NT2/D1 (cell line): ENCODE measurements at regions not wholly inside any gene's neighbourhood (a gene's known extent, or its start where the extent isn't known, plus 50 kb on each side); places are given as distances from the start of the nearest gene placed in this dataset.

Experiments
- DNase-seq: peaks from one replicate; pipeline ENCODE4 v3.0.0-alpha.2; 2011; ENCODE audit warnings: low read depth, low spot score
- H3K27me3 ChIP-seq: 2 replicates; pipeline ENCODE4 v1.6.0; 2011; ENCODE audit warnings: mild to moderate bottlenecking; ENCODE audit not compliant: insufficient read length, insufficient read depth
- H3K36me3 ChIP-seq: 2 replicates; pipeline ENCODE4 v1.6.1; 2011; ENCODE audit warnings: mild to moderate bottlenecking, low read length, mixed read lengths; ENCODE audit not compliant: insufficient read depth, insufficient read length
- H3K4me1 ChIP-seq: 2 replicates; pipeline ENCODE4 v1.5.1; 2011; ENCODE audit not compliant: insufficient read depth, insufficient read length
- H3K4me3 ChIP-seq: 2 replicates; pipeline ENCODE4 v1.5.1; 2011; ENCODE audit warnings: low read depth; ENCODE audit not compliant: insufficient read length
- H3K9ac ChIP-seq: 2 replicates; pipeline ENCODE4 v1.6.0; 2011; ENCODE audit warnings: low read depth; ENCODE audit not compliant: insufficient read length
- H3K9me3 ChIP-seq: 2 replicates; pipeline ENCODE4 v1.5.1; 2011; ENCODE audit warnings: mild to moderate bottlenecking, low read length; ENCODE audit not compliant: insufficient read depth
- SUZ12 ChIP-seq: IDR thresholded peaks from 2 replicates; pipeline ENCODE4 v1.6.1; 2011; ENCODE audit not compliant: insufficient read length, insufficient read depth; ENCODE audit errors: extremely low read depth
- YY1 ChIP-seq: IDR thresholded peaks from 2 replicates; pipeline ENCODE4 v1.6.1; 2011; ENCODE audit not compliant: insufficient read length, insufficient read depth
- ZNF274 ChIP-seq: IDR thresholded peaks from 2 replicates; pipeline ENCODE4 v1.6.1; 2011; ENCODE audit warnings: mild to moderate bottlenecking, low read depth, low read length

GRCh38 chr7:145779140-145779539 is 337.5 kb upstream of the CNTNAP2 start:
- no peak for DNase-seq
- no peaks in the 10 kb centered on the region for H3K27me3 ChIP-seq
- H3K36me3 ChIP-seq, result no peaks in the 10 kb centered on the region
- H3K9ac ChIP-seq, result no peak overlapping the region
- no peaks in the 10 kb centered on the region for H3K4me1 ChIP-seq
- TF ChIP-seq SUZ12, result no peak
- TF ChIP-seq YY1, result no peak
- TF ChIP-seq ZNF274, result no peak
- H3K4me3 ChIP-seq, result no peak overlapping the region
- no peaks in the 10 kb centered on the region for H3K9me3 ChIP-seq

- H3K4me3 ChIP-seq, result no peak overlapping the region
Measured at GRCh38 chr7:145774777-145775176, 341.8 kb upstream of the CNTNAP2 start.

GRCh38 chr7:145753004-145753403 is 363.6 kb upstream of the CNTNAP2 start:
- Histone ChIP-seq H3K4me3 (no peak overlapping the region), H3K36me3 (no peaks in the 10 kb centered on the region), H3K4me1 (no peaks in the 10 kb centered on the region), H3K27me3 (no peaks in the 10 kb centered on the region), H3K9ac (no peak overlapping the region), H3K9me3 (no peaks in the 10 kb centered on the region)
- no peak for TF ChIP-seq SUZ12
- no peak for DNase-seq

More at GRCh38 chr7:145774777-145775176, 341.8 kb upstream of the CNTNAP2 start:
- H3K4me1 ChIP-seq, result no peaks in the 10 kb centered on the region
- no peaks in the 10 kb centered on the region for H3K27me3 ChIP-seq
- no peaks in the 10 kb centered on the region for H3K36me3 ChIP-seq
- no peak for DNase-seq
- no peak overlapping the region for H3K9ac ChIP-seq
- TF ChIP-seq YY1, result no peak
- no peak for TF ChIP-seq ZNF274
- no peak for TF ChIP-seq SUZ12
- H3K9me3 ChIP-seq, result no peaks in the 10 kb centered on the region

GRCh38 chr7:145737617-145738016 is 379.0 kb upstream of the CNTNAP2 start:
- Histone ChIP-seq H3K27me3 (no peaks in the 10 kb centered on the region), H3K9me3 (no peaks in the 10 kb centered on the region), H3K36me3 (no peaks in the 10 kb centered on the region), H3K4me1 (no peaks in the 10 kb centered on the region), H3K4me3 (no peak overlapping the region), H3K9ac (no peak overlapping the region)
- DNase-seq, result no peak
- TF ChIP-seq ZNF274 (no peak), SUZ12 (no peak), YY1 (no peak)

- H3K4me3 ChIP-seq, result no peak overlapping the region
- DNase-seq, result no peak
- no peaks in the 10 kb centered on the region for H3K9me3 ChIP-seq
- no peaks in the 10 kb centered on the region for H3K36me3 ChIP-seq
- no peaks in the 10 kb centered on the region for H3K27me3 ChIP-seq
- no peaks in the 10 kb centered on the region for H3K4me1 ChIP-seq
- H3K9ac ChIP-seq, result no peak overlapping the region
- TF ChIP-seq ZNF274 (no peak), SUZ12 (no peak)
Measured at GRCh38 chr7:145735061-145735460, 381.5 kb upstream of the CNTNAP2 start.

- Histone ChIP-seq H3K9ac (no peak overlapping the region), H3K9me3 (no peaks in the 10 kb centered on the region), H3K36me3 (no peaks in the 10 kb centered on the region), H3K4me3 (no peak overlapping the region), H3K4me1 (no peaks in the 10 kb centered on the region), H3K27me3 (no peaks in the 10 kb centered on the region)
- DNase-seq, result peak; percentile 20
- TF ChIP-seq ZNF274 (no peak), YY1 (no peak), SUZ12 (no peak)
Measured at GRCh38 chr7:145732521-145732920, 384.1 kb upstream of the CNTNAP2 start.

GRCh38 chr7:145729691-145730090 is 386.9 kb upstream of the CNTNAP2 start:
- no peaks in the 10 kb centered on the region for H3K9me3 ChIP-seq
- no peaks in the 10 kb centered on the region for H3K36me3 ChIP-seq
- H3K4me1 ChIP-seq, result no peaks in the 10 kb centered on the region
- no peak for DNase-seq
- H3K4me3 ChIP-seq, result no peak overlapping the region
- TF ChIP-seq SUZ12, result no peak
- no peak for TF ChIP-seq YY1
- TF ChIP-seq ZNF274, result no peak
- H3K9ac ChIP-seq, result no peak overlapping the region
- H3K27me3 ChIP-seq, result no peaks in the 10 kb centered on the region

GRCh38 chr7:145718129-145718528 is 398.5 kb upstream of the CNTNAP2 start:
- H3K9ac ChIP-seq, result no peak overlapping the region
- no peaks in the 10 kb centered on the region for H3K27me3 ChIP-seq
- TF ChIP-seq YY1 (no peak), ZNF274 (no peak), SUZ12 (no peak)
- peak; percentile 64 for DNase-seq
- H3K4me3 ChIP-seq, result no peak overlapping the region
- H3K36me3 ChIP-seq, result no peaks in the 10 kb centered on the region
- H3K9me3 ChIP-seq, result no peaks in the 10 kb centered on the region
- H3K4me1 ChIP-seq, result no peaks in the 10 kb centered on the region
